ENCODE measurements at regions not wholly inside any gene's neighbourhood (a gene's known extent, or its start where the extent isn't known, plus 50 kb on each side); places are given as distances from the start of the nearest gene placed in this dataset.

- TF ChIP-seq CTCF (IDR thresholded peaks at IDR 0.05), result no peak
Measured at GRCh38 chr18:78671551-78671950, 308.1 kb upstream of the SALL3 start.

GRCh38 chr18:78672862-78673446 lies 306.7 kb upstream of the SALL3 start:
- no peak for TF ChIP-seq CTCF (IDR thresholded peaks at IDR 0.05)
- Histone ChIP-seq H3K4me3 (no peak overlapping the region), H3K27ac (no peak overlapping the region)
- DNase-seq (ENCODE audit: low spot score), result no peak

More at GRCh38 chr18:78671551-78671950, 308.1 kb upstream of the SALL3 start:
- Histone ChIP-seq H3K27ac (no peak overlapping the region), H3K4me3 (no peak overlapping the region)
- no peak for DNase-seq (ENCODE audit: low spot score)

GRCh38 chr18:78673516-78674321 lies 305.9 kb upstream of the SALL3 start:
- H3K4me3 ChIP-seq, result no peak overlapping the region
- TF ChIP-seq CTCF (IDR thresholded peaks at IDR 0.05), result no peak
- H3K27ac ChIP-seq, result no peak overlapping the region
- DNase-seq (ENCODE audit: low spot score), result no peak

GRCh38 chr18:78675231-78675630 lies 304.4 kb upstream of the SALL3 start:
- no peak overlapping the region for H3K27ac ChIP-seq
- no peak overlapping the region for H3K4me3 ChIP-seq
- TF ChIP-seq CTCF (IDR thresholded peaks at IDR 0.05), result no peak
- DNase-seq (ENCODE audit: low spot score), result no peak

GRCh38 chr18:78676622-78677482 lies 302.8 kb upstream of the SALL3 start:
- H3K27ac ChIP-seq, result no peak overlapping the region
- no peak for DNase-seq (ENCODE audit: low spot score)
- no peak for TF ChIP-seq CTCF (IDR thresholded peaks at IDR 0.05)
- H3K4me3 ChIP-seq, result no peak overlapping the region

- no peak for DNase-seq (ENCODE audit: low spot score)
- no peak for TF ChIP-seq CTCF (IDR thresholded peaks at IDR 0.05)
- Histone ChIP-seq H3K4me3 (no peak overlapping the region), H3K27ac (no peak overlapping the region)
Measured at GRCh38 chr18:78677483-78678317, 301.9 kb upstream of the SALL3 start.

All from coronary artery (tissue), 2 donors.